K562 (cell line): ENCODE measurements at regions not wholly inside any gene's neighbourhood (a gene's known extent, or its start where the extent isn't known, plus 50 kb on each side); places are given as distances from the start of the nearest gene placed in this dataset.

Source experiments
- DMBX1 ChIP-seq: fragments of 250-450 bp; sonication (Bioruptor Pico); IDR thresholded peaks from 2 replicates; pipeline ENCODE4 v1.8.0; 2022; ENCODE audit warnings: inconsistent platforms, mild to moderate bottlenecking, moderate library complexity, borderline replicate concordance
- DPF2 ChIP-seq: fragments of 450-650 bp; IDR thresholded peaks from 2 replicates; pipeline ENCODE4 v1.6.1; 2016
- FOS ChIP-seq: IDR thresholded peaks from 3 replicates; pipeline ENCODE4 v1.6.1; 2011; ENCODE audit not compliant: insufficient read length; ENCODE audit errors: extremely low read depth
- MED1 ChIP-seq: sonication (generic); formaldehyde crosslinking; IDR thresholded peaks from 2 replicates; pipeline ENCODE4 v1.8.1; 2023; ENCODE audit warnings: missing genetic modification reagents, borderline replicate concordance
- NCOA1 ChIP-seq: fragments of 450-650 bp; IDR thresholded peaks from 2 replicates; pipeline ENCODE4 v1.6.1; 2016; ENCODE audit warnings: low read depth
- NFIC ChIP-seq: fragments of 450-650 bp; IDR thresholded peaks from 2 replicates; pipeline ENCODE4 v1.6.1; 2017; ENCODE audit warnings: mild to moderate bottlenecking, inconsistent platforms
- SMARCE1 ChIP-seq: fragments of 450-650 bp; IDR thresholded peaks from 2 replicates; pipeline ENCODE4 v1.7.1; 2016; ENCODE audit warnings: mild to moderate bottlenecking
- TF ChIP-seq, protein P1 (sequence below), 3 experiments: fragments of 200-800 bp in 1 of 3; sonication (Bioruptor generic) in 1 of 3; sonication (generic) in 1 of 3; formaldehyde crosslinking in 1 of 3; IDR thresholded peaks; 2 replicates each; pipeline versions ENCODE4 v1.6.1 to v1.8.0; 2016 to 2022; ENCODE audit warnings: mild to moderate bottlenecking in 2 of 3, missing compliant biosample characterization in 2 of 3, missing genetic modification characterization in 2 of 3, missing genetic modification reagents in 1 of 3
- TF ChIP-seq, protein P2 (sequence below): sonication (generic); formaldehyde crosslinking; IDR thresholded peaks from 2 replicates; pipeline ENCODE4 v1.8.1; 2023; ENCODE audit warnings: mild to moderate bottlenecking, missing genetic modification reagents
- TF ChIP-seq, protein P3 (sequence below): fragments of 250-450 bp; sonication (Bioruptor Pico); IDR thresholded peaks from 2 replicates; pipeline ENCODE4 v1.8.0; 2022; ENCODE audit warnings: moderate library complexity, mild to moderate bottlenecking, inconsistent platforms
- TF ChIP-seq, protein P4 (sequence below), 2 experiments: fragments of 200-800 bp in 1 of 2; sonication (Bioruptor generic) in 1 of 2; sonication (generic) in 1 of 2; formaldehyde crosslinking in 1 of 2; IDR thresholded peaks in 1 of 2; conservative IDR thresholded peaks in 1 of 2; 2 replicates each; pipeline versions ENCODE4 v1.5.0 to v1.6.1; 2016 to 2020; ENCODE audit warnings: missing compliant biosample characterization in 1 of 2, missing genetic modification characterization in 1 of 2, missing genetic modification reagents in 1 of 2
- TF ChIP-seq, protein P5 (sequence below): sonication (generic); formaldehyde crosslinking; IDR thresholded peaks from 2 replicates; pipeline ENCODE4 v1.8.0; 2023; ENCODE audit warnings: mild to moderate bottlenecking, missing genetic modification reagents
- TF ChIP-seq, protein P6 (sequence below): fragments of 450-650 bp; IDR thresholded peaks from 2 replicates; pipeline ENCODE4 v1.6.1; 2016; ENCODE audit warnings: low read depth, mild to moderate bottlenecking, moderate library complexity

DNA sequence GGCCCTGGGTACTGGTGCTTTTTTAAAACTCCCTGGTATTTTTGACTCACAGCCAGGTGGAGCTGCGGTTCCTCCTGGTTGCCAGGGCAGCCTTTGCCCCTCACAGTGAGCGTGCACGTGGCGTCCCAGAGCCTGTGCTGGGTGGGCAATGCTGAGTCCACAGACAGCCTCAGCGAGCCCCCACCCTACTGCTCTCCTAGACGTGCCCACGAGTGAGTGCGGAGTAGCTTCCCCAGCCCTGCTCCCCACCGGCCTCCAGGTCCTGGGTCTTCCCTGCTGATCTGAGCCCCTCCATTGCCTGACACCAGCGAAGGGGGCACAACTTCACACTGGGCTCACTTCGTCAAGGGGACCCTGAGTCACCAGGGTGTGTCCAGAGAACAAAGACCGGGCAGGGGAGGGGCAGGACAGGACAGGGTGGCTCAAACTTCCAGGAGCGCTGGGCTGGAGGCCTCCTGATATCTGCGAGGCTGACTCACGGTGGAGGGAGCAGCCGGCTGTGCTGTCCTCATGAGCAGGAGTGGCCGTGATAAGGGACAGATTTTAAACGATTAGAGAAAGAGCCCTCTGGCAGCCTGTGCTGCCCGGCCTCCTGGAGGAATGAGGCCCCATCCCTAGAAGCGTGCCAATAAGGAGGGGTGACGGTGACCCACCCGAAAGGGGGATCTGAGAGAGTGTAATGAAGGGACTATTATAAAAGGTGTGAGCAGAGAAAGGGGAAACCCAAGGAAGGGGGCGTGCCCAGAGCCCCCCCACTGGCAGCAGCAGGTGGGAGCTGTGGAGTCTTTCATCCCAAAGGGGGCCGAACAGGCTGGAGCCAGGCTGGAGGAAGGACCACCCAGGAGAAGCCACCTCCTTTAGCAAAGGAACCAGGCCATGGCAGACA is 129.3 kb upstream of the FGF3 start (continued):
- TF ChIP-seq, protein P1, sequence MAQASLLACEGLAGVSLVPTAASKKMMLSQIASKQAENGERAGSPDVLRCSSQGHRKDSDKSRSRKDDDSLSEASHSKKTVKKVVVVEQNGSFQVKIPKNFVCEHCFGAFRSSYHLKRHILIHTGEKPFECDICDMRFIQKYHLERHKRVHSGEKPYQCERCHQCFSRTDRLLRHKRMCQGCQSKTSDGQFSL (CRISPR knock-in tag; IDR thresholded peaks at IDR 0.05), result peak; percentile 69
- TF ChIP-seq, protein P1 (tag; IDR thresholded peaks at IDR 0.05), result 0 out of 4 replicates have a peak, but pooled peaks of 1 of the 2 experiments have one; percentile 41
- peak; percentile 96 for TF ChIP-seq DPF2
- TF ChIP-seq, protein P2, sequence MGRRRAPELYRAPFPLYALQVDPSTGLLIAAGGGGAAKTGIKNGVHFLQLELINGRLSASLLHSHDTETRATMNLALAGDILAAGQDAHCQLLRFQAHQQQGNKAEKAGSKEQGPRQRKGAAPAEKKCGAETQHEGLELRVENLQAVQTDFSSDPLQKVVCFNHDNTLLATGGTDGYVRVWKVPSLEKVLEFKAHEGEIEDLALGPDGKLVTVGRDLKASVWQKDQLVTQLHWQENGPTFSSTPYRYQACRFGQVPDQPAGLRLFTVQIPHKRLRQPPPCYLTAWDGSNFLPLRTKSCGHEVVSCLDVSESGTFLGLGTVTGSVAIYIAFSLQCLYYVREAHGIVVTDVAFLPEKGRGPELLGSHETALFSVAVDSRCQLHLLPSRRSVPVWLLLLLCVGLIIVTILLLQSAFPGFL (CRISPR knock-in tag), result no peak
- TF ChIP-seq MED1 (CRISPR knock-in tag), result no peak
- TF ChIP-seq NFIC, result peak; percentile 81
- TF ChIP-seq NCOA1, result no peak
- TF ChIP-seq SMARCE1, result peak; percentile 95
- TF ChIP-seq, protein P3, sequence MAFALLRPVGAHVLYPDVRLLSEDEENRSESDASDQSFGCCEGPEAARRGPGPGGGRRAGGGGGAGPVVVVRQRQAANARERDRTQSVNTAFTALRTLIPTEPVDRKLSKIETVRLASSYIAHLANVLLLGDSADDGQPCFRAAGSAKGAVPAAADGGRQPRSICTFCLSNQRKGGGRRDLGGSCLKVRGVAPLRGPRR, result no peak
- TF ChIP-seq, protein P4, sequence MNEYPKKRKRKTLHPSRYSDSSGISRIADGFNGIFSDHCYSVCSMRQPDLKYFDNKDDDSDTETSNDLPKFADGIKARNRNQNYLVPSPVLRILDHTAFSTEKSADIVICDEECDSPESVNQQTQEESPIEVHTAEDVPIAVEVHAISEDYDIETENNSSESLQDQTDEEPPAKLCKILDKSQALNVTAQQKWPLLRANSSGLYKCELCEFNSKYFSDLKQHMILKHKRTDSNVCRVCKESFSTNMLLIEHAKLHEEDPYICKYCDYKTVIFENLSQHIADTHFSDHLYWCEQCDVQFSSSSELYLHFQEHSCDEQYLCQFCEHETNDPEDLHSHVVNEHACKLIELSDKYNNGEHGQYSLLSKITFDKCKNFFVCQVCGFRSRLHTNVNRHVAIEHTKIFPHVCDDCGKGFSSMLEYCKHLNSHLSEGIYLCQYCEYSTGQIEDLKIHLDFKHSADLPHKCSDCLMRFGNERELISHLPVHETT (CRISPR knock-in tag; conservative IDR thresholded peaks at IDR 0.05 in 1 of 2, IDR thresholded peaks at IDR 0.05 in 1 of 2), result peak in 1 of 2 experiments; percentile 63; a peak in 1 of 4 replicates
- peak; percentile 39 for TF ChIP-seq FOS
- TF ChIP-seq, protein P5, sequence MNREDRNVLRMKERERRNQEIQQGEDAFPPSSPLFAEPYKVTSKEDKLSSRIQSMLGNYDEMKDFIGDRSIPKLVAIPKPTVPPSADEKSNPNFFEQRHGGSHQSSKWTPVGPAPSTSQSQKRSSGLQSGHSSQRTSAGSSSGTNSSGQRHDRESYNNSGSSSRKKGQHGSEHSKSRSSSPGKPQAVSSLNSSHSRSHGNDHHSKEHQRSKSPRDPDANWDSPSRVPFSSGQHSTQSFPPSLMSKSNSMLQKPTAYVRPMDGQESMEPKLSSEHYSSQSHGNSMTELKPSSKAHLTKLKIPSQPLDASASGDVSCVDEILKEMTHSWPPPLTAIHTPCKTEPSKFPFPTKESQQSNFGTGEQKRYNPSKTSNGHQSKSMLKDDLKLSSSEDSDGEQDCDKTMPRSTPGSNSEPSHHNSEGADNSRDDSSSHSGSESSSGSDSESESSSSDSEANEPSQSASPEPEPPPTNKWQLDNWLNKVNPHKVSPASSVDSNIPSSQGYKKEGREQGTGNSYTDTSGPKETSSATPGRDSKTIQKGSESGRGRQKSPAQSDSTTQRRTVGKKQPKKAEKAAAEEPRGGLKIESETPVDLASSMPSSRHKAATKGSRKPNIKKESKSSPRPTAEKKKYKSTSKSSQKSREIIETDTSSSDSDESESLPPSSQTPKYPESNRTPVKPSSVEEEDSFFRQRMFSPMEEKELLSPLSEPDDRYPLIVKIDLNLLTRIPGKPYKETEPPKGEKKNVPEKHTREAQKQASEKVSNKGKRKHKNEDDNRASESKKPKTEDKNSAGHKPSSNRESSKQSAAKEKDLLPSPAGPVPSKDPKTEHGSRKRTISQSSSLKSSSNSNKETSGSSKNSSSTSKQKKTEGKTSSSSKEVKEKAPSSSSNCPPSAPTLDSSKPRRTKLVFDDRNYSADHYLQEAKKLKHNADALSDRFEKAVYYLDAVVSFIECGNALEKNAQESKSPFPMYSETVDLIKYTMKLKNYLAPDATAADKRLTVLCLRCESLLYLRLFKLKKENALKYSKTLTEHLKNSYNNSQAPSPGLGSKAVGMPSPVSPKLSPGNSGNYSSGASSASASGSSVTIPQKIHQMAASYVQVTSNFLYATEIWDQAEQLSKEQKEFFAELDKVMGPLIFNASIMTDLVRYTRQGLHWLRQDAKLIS (CRISPR knock-in tag), result 0 out of 2 replicates have a peak, but pooled peaks have one; percentile 11
- TF ChIP-seq, protein P6, sequence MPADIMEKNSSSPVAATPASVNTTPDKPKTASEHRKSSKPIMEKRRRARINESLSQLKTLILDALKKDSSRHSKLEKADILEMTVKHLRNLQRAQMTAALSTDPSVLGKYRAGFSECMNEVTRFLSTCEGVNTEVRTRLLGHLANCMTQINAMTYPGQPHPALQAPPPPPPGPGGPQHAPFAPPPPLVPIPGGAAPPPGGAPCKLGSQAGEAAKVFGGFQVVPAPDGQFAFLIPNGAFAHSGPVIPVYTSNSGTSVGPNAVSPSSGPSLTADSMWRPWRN, result peak; percentile 59; the same call in 1 of the 2 replicates
- TF ChIP-seq DMBX1 (CRISPR knock-in tag), result peak; percentile 68
